IMR-90 (cell line): ENCODE measurements at regions not wholly inside any gene's neighbourhood (a gene's known extent, or its start where the extent isn't known, plus 50 kb on each side); places are given as distances from the start of the nearest gene placed in this dataset.

Experiments used
- ATAC-seq: fragments of 200-7000 bp; cut with Tn5 transposase; 2 replicates; pipeline ENCODE4 v1.9.1; 2020; ENCODE audit warnings: low read depth, mild to moderate bottlenecking, moderate library complexity
- BruUV-seq: library from RNA; stranded (reverse); fragments of 400-500 nt; replicated peaks from 2 replicates; lab custom pipeline; 2021; lab: Mats Ljungman, UMichigan
- CTCF ChIA-PET: fragments of 300-600 bp; formaldehyde crosslinking; extraction: SDS; loops from one replicate; lab custom pipeline; 2021; ENCODE audit warnings: antibody characterized with exemption; lab: Yijun Ruan, JAX
- POLR2A ChIA-PET: fragments of 300-600 bp; sonication (Branson Sonifier 250); formaldehyde crosslinking; loops from one replicate; lab custom pipeline; 2022; ENCODE audit warnings: antibody characterized with exemption; ENCODE audit not compliant: unreplicated experiment; lab: Charles Lee
- DNase-seq: peaks from one replicate; pipeline ENCODE4 v3.0.0; 2013
- H2AFZ ChIP-seq: replicated peaks from 2 replicates; pipeline ENCODE3; 2013; ENCODE audit warnings: low read length, mild to moderate bottlenecking; ENCODE audit not compliant: poor library complexity
- H2AK5ac ChIP-seq: 2 replicates; pipeline ENCODE4 v1.6.1; 2013; ENCODE audit warnings: low read depth, low read length, inconsistent platforms
- H2AK9ac ChIP-seq: replicated peaks from 2 replicates; pipeline ENCODE3; 2013; ENCODE audit warnings: mild to moderate bottlenecking, low read depth, low read length, moderate library complexity; ENCODE audit not compliant: poor library complexity
- H2BK120ac ChIP-seq: 2 replicates; pipeline ENCODE4 v1.6.1; 2013; ENCODE audit warnings: low read depth, low read length, inconsistent platforms
- H2BK15ac ChIP-seq: 3 replicates; pipeline ENCODE4 v1.6.1; 2013; ENCODE audit warnings: low read depth, low read length, inconsistent platforms
- H2BK20ac ChIP-seq: 2 replicates; pipeline ENCODE4 v1.6.1; 2013; ENCODE audit warnings: low read depth, mild to moderate bottlenecking, inconsistent platforms, low read length, moderate library complexity
- H2BK5ac ChIP-seq: 2 replicates; pipeline ENCODE4 v1.6.1; 2013; ENCODE audit warnings: mild to moderate bottlenecking, low read depth, low read length, inconsistent platforms; ENCODE audit not compliant: poor library complexity, severe bottlenecking
- H3K14ac ChIP-seq: replicated peaks from 2 replicates; pipeline ENCODE4 v1.6.1; 2013; ENCODE audit warnings: low read depth, low read length, inconsistent platforms
- H3K18ac ChIP-seq: 2 replicates; pipeline ENCODE4 v1.6.1; 2013; ENCODE audit warnings: low read depth, low read length, control low read depth
- H3K23ac ChIP-seq: 2 replicates; pipeline ENCODE4 v1.6.1; 2013; ENCODE audit warnings: low read depth, low read length, inconsistent platforms
- H3K27ac ChIP-seq: 2 replicates; pipeline ENCODE4 v1.5.1; 2013; ENCODE audit warnings: mild to moderate bottlenecking, control low read depth, low read length; ENCODE audit not compliant: insufficient read depth
- H3K27me3 ChIP-seq: 2 replicates; pipeline ENCODE4 v1.6.1; 2013; ENCODE audit warnings: low read length; ENCODE audit not compliant: control insufficient read depth, insufficient read depth
- H3K36me3 ChIP-seq: 2 replicates; pipeline ENCODE4 v1.6.1; 2013; ENCODE audit warnings: low read length, mixed read lengths; ENCODE audit not compliant: control insufficient read depth, insufficient read depth
- H3K4ac ChIP-seq: 2 replicates; pipeline ENCODE4 v1.6.1; 2013; ENCODE audit warnings: low read depth, low read length, inconsistent platforms
- H3K4me1 ChIP-seq: 2 replicates; pipeline ENCODE4 v1.6.1; 2013; ENCODE audit warnings: low read length, mixed read lengths; ENCODE audit not compliant: control insufficient read depth, insufficient read depth
- H3K4me2 ChIP-seq: 2 replicates; pipeline ENCODE4 v1.6.1; 2013; ENCODE audit warnings: low read depth, mild to moderate bottlenecking, control low read depth, low read length, moderate library complexity
- H3K4me3 ChIP-seq: 2 replicates; pipeline ENCODE4 v1.5.1; 2013; ENCODE audit warnings: low read depth, mild to moderate bottlenecking, control low read depth, low read length, moderate library complexity; ENCODE audit not compliant: insufficient read depth
- H3K56ac ChIP-seq: 2 replicates; pipeline ENCODE4 v1.6.1; 2013; ENCODE audit warnings: low read length, inconsistent platforms; ENCODE audit not compliant: insufficient read depth; ENCODE audit errors: extremely low read depth
- H3K79me1 ChIP-seq, 2 experiments: 2 replicates each; pipeline ENCODE4 v1.6.1; 2013; ENCODE audit warnings: low read length in 2 of 2, inconsistent platforms in 1 of 2, low read depth in 1 of 2
- H3K9ac ChIP-seq: 2 replicates; pipeline ENCODE4 v1.6.1; 2013; ENCODE audit warnings: low read depth, low read length, control low read depth
- H3K9me1 ChIP-seq: 2 replicates; pipeline ENCODE4 v1.6.1; 2013; ENCODE audit warnings: low read length, inconsistent platforms; ENCODE audit not compliant: insufficient read depth
- H3K9me3 ChIP-seq: 2 replicates; pipeline ENCODE4 v1.6.1; 2013; ENCODE audit warnings: low read length; ENCODE audit not compliant: control insufficient read depth, insufficient read depth
- H4K20me1 ChIP-seq: 2 replicates; pipeline ENCODE4 v1.6.1; 2013; ENCODE audit warnings: low read length, inconsistent platforms; ENCODE audit not compliant: insufficient read depth
- H4K5ac ChIP-seq: 2 replicates; pipeline ENCODE4 v1.6.1; 2013; ENCODE audit warnings: mild to moderate bottlenecking, low read depth, low read length, control low read depth
- H4K8ac ChIP-seq, 2 experiments: 2 replicates each; pipeline ENCODE4 v1.6.1; 2013; ENCODE audit warnings: low read depth in 2 of 2, low read length in 2 of 2, control low read depth in 1 of 2, inconsistent platforms in 1 of 2
- H4K91ac ChIP-seq: 2 replicates; pipeline ENCODE4 v1.6.1; 2013; ENCODE audit warnings: low read depth, low read length, inconsistent platforms; ENCODE audit not compliant: insufficient read depth
- CEBPB ChIP-seq: IDR thresholded peaks from 2 replicates; pipeline ENCODE4 v1.6.1; 2012; ENCODE audit warnings: low read depth, low read length, improper control_type of control experiment
- WGBS, 2 experiments: methylation state at CpG; one replicate each; pipeline versions ENCODE4 v1.1.5 to v1.1.7; 2013; ENCODE audit warnings: missing lambda C conversion rate in 2 of 2; ENCODE audit not compliant: insufficient read length in 1 of 2; ENCODE audit errors: extremely low coverage in 2 of 2; 5-methylcytosine and 5-hydroxymethylcytosine counted together
- dilution Hi-C: fragments of 300-500 bp; cut with HindIII; formaldehyde crosslinking; loops from one replicate; pipeline ENCODE4 v1.14.3; 2018; ENCODE audit warnings: low sequenced_read_pairs; ENCODE audit not compliant: unreplicated experiment
- in situ Hi-C: fragments of 300-500 bp; cut with MboI; formaldehyde crosslinking; loops from 3 replicates; pipeline ENCODE4 v1.14.3; 2019; ENCODE audit warnings: low sequenced_read_pairs, inconsistent platforms, mixed read lengths
- intact Hi-C: fragments of 100-400 bp; cut with micrococcal nuclease; formaldehyde crosslinking; loops from 2 replicates; pipeline ENCODE4 v1.10.0; 2022

GRCh38 chr20:12068121-12068520, 150.4 kb downstream of the BTBD3 start:
- dilution Hi-C loops (no loop called here), intact Hi-C loops (no loop called here), in situ Hi-C loops (no loop called here)
- Histone ChIP-seq H4K91ac (no peak overlapping the region), H4K8ac (no peak overlapping the region), H2AK5ac (no peak overlapping the region), H3K56ac (no peak overlapping the region), H2BK20ac (no peak overlapping the region), H3K14ac (no peak overlapping the region), H3K4me1 (0 out of 2 replicates have a peak, but pooled peaks cover 2% of the 10 kb centered on the region), H3K9me3 (peaks cover 3% of the 10 kb centered on the region; the same call in 1 of the 2 replicates), H2BK5ac (no peak overlapping the region), H4K5ac (no peak overlapping the region), H3K4ac (no peak overlapping the region), H3K4me2 (no peak overlapping the region), H3K36me3 (no peaks in the 10 kb centered on the region), H3K27me3 (no peaks in the 10 kb centered on the region; the same call in 1 of the 2 replicates), H3K79me1 (no peaks in the 10 kb centered on the region), H2AFZ (no peak overlapping the region), H2BK15ac (no peak overlapping the region), H4K20me1 (no peaks in the 10 kb centered on the region), H3K9ac (no peak overlapping the region), H3K9me1 (no peaks in the 10 kb centered on the region), H3K4me3 (no peak overlapping the region), H3K18ac (no peak overlapping the region), H3K23ac (no peak overlapping the region), H2BK120ac (no peak overlapping the region), H3K27ac (no peak overlapping the region), H2AK9ac (no peak overlapping the region)
- peak; percentile 24; the same call in 1 of the 2 replicates for ATAC-seq
- TF ChIP-seq CEBPB: no peak
- CTCF ChIA-PET: interaction anchor here (1.1 kb wide), 1 partner anchor 9 kb away, joined by 3 read pairs; no protein-coding TSS in a partner anchor
- WGBS, 2 experiments: no CpG with 5 or more reads among the region's 1 CpG
- POLR2A ChIA-PET: no interaction called here
- DNase-seq: no peak
- BruUV-seq: no TSS peak
